Endothelial cell of umbilical vein (primary cell): ENCODE measurements at regions not wholly inside any gene's neighbourhood (a gene's known extent, or its start where the extent isn't known, plus 50 kb on each side); places are given as distances from the start of the nearest gene placed in this dataset.

ENCODE experiments used
- BruUV-seq: library from RNA; stranded (reverse); fragments of 400-500 nt; replicated peaks from 2 replicates; lab custom pipeline; 2021; lab: Mats Ljungman, UMichigan
- CTCF ChIA-PET: fragments of 300-600, 350-600 bp; sonication (Branson Sonifier 250); formaldehyde crosslinking; loops from one replicate; lab custom pipeline; 2021; ENCODE audit warnings: antibody characterized with exemption, inconsistent platforms; lab: Charles Lee
- POLR2A ChIA-PET: fragments of 300-600, 350-600 bp; sonication (Branson Sonifier 250); formaldehyde crosslinking; loops from one replicate; lab custom pipeline; 2021; ENCODE audit warnings: antibody characterized with exemption, inconsistent platforms; lab: Charles Lee
- DNase-seq: peaks from one replicate; pipeline ENCODE4 v3.0.0-alpha.2; 2011; ENCODE audit warnings: low read depth, low spot score
- FAIRE-seq: peaks from 2 replicates; lab custom pipeline; 2011; peaks lifted over from hg19 to GRCh38; lab: Jason Lieb, UNC
- H2AFZ ChIP-seq: 2 replicates; pipeline ENCODE4 v1.6.0; 2012; ENCODE audit warnings: low read depth, low read length, control low read depth, inconsistent platforms
- H3K27ac ChIP-seq: 2 replicates; pipeline ENCODE4 v1.5.1; 2011; ENCODE audit warnings: low read depth, mild to moderate bottlenecking, control low read depth, low read length, moderate library complexity; ENCODE audit not compliant: insufficient read depth
- H3K27me3 ChIP-seq, 2 experiments: 2 replicates each; pipeline versions ENCODE4 v1.6.0 to v1.6.1; 2011; ENCODE audit warnings: low read length in 2 of 2, mixed read lengths in 1 of 2; ENCODE audit not compliant: control insufficient read depth in 2 of 2, insufficient read depth in 2 of 2
- H3K36me3 ChIP-seq, 2 experiments: 2 replicates in 1 of 2; 3 replicates in 1 of 2; pipeline ENCODE4 v1.5.1; 2011; ENCODE audit warnings: low read length in 2 of 2, mild to moderate bottlenecking in 1 of 2, moderate library complexity in 1 of 2; ENCODE audit not compliant: control insufficient read depth in 2 of 2, insufficient read depth in 2 of 2; ENCODE audit errors: extremely low read depth in 1 of 2
- H3K4me1 ChIP-seq: 3 replicates; pipeline ENCODE4 v1.5.1; 2011; ENCODE audit warnings: mild to moderate bottlenecking, low read length; ENCODE audit not compliant: control insufficient read depth, insufficient read depth; ENCODE audit errors: extremely low read depth
- H3K4me2 ChIP-seq: 2 replicates; pipeline ENCODE4 v1.6.1; 2011; ENCODE audit warnings: low read length, control low read depth, mixed read lengths; ENCODE audit not compliant: insufficient read depth
- H3K4me3 ChIP-seq, 3 experiments: fragments of 200-600 bp in 1 of 3; sonication (generic), shearing (Covaris generic) in 1 of 3; replicated peaks in 1 of 3; 2 replicates each; pipeline ENCODE4 v1.5.1; 2011 to 2016; ENCODE audit warnings: control low read depth in 3 of 3, low read length in 3 of 3, mild to moderate bottlenecking in 2 of 3, inconsistent platforms in 1 of 3, low read depth in 1 of 3, moderate library complexity in 1 of 3; ENCODE audit not compliant: insufficient read depth in 1 of 3
- H3K79me2 ChIP-seq: 2 replicates; pipeline ENCODE4 v1.6.0; 2012; ENCODE audit warnings: low read length, inconsistent platforms; ENCODE audit not compliant: control insufficient read depth, insufficient read depth
- H3K9ac ChIP-seq: replicated peaks from 2 replicates; pipeline ENCODE3; 2011; ENCODE audit warnings: low read length, control low read depth; ENCODE audit not compliant: insufficient read depth; ENCODE audit errors: extremely low read depth
- H3K9me1 ChIP-seq: replicated peaks from 3 replicates; pipeline ENCODE4 v1.6.0; 2011; ENCODE audit warnings: mild to moderate bottlenecking, low read length; ENCODE audit not compliant: control insufficient read depth, insufficient read depth; ENCODE audit errors: extremely low read depth
- H3K9me3 ChIP-seq: replicated peaks from 2 replicates; pipeline ENCODE4 v1.5.1; 2012; ENCODE audit warnings: low read length, inconsistent platforms; ENCODE audit not compliant: control insufficient read depth, insufficient read depth
- H4K20me1 ChIP-seq: replicated peaks from 2 replicates; pipeline ENCODE3; 2011; ENCODE audit warnings: mild to moderate bottlenecking, low read length; ENCODE audit not compliant: control insufficient read depth, insufficient read depth; ENCODE audit errors: extremely low read depth
- EZH2 ChIP-seq: IDR thresholded peaks from 2 replicates; pipeline ENCODE4 v1.6.1; 2012; ENCODE audit warnings: borderline replicate concordance, low read depth, mild to moderate bottlenecking, moderate library complexity, low read length, inconsistent platforms; ENCODE audit not compliant: severe bottlenecking
- FOS ChIP-seq: IDR thresholded peaks from 2 replicates; pipeline ENCODE4 v1.6.1; 2011; ENCODE audit warnings: mild to moderate bottlenecking, low read length, moderate library complexity, borderline replicate concordance; ENCODE audit not compliant: insufficient read depth
- GATA2 ChIP-seq: IDR thresholded peaks from 2 replicates; pipeline ENCODE4 v1.7.0; 2011; ENCODE audit warnings: low read depth, mild to moderate bottlenecking, moderate library complexity, mixed read lengths, low read length; ENCODE audit not compliant: insufficient read length, insufficient read depth
- JUN ChIP-seq: IDR thresholded peaks from 2 replicates; pipeline ENCODE4 v1.6.1; 2011; ENCODE audit warnings: borderline replicate concordance, low read depth; ENCODE audit not compliant: insufficient read length, insufficient read depth
- MYC ChIP-seq: IDR thresholded peaks from one replicate; pipeline ENCODE4 v1.6.1; 2011; ENCODE audit warnings: mild to moderate bottlenecking, low read depth, low read length
- POLR2A ChIP-seq: IDR thresholded peaks from 2 replicates; pipeline ENCODE4 v1.6.1; 2012; ENCODE audit warnings: low read depth, mild to moderate bottlenecking, control low read depth, low read length
- POLR2AphosphoS5 ChIP-seq: IDR thresholded peaks from 2 replicates; pipeline ENCODE4 v1.6.1; 2012; ENCODE audit warnings: low read depth, mild to moderate bottlenecking, control low read depth, low read length, moderate library complexity; ENCODE audit not compliant: insufficient read depth
- dilution Hi-C: fragments of 300-500 bp; cut with MboI; formaldehyde crosslinking; loops from one replicate; pipeline ENCODE4 v1.15.0; 2019; ENCODE audit warnings: low sequenced_read_pairs; ENCODE audit not compliant: extremely low pct_ligation_motif_present
- intact Hi-C: fragments of 100-400 bp; cut with micrococcal nuclease; formaldehyde crosslinking; loops from one replicate; pipeline ENCODE4 v1.10.0; 2022
- TF ChIP-seq, protein P1 (sequence below), 2 donors: IDR thresholded peaks; 1 replicate in 1 of 2; 2 replicates in 1 of 2; pipeline ENCODE4 v1.5.1; 2011; ENCODE audit warnings: low read length in 2 of 2, mild to moderate bottlenecking in 2 of 2, moderate library complexity in 2 of 2, control low read depth in 1 of 2, inconsistent platforms in 1 of 2, low read depth in 1 of 2; ENCODE audit not compliant: insufficient read depth in 1 of 2; ENCODE audit errors: extremely low read depth in 1 of 2
- TF ChIP-seq, protein P2 (sequence below): IDR thresholded peaks from 2 replicates; pipeline ENCODE4 v1.6.1; 2011; ENCODE audit not compliant: insufficient read depth, insufficient read length

DNA sequence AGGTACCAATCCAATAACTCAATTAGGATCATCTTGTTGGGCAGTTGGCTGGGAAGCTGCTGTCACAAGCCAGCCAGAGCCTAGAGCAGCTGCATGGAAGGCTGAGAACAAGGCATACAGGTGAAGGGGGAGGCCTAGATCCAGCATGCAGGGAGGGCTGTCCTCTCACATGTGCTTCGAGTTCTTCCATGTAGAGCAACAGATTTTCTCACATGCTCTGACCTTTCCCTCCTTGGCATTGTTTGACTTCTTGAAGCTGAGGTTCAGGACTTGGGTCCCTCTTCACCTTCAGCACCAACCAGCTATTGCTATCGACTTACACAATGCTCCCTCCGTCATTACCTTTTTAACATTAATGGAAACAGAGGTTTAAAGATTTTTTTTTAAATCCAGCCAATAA, 257.7 kb downstream of the ATG4C start:
- H4K20me1 ChIP-seq = no peaks in the 10 kb centered on the region
- H3K4me3 ChIP-seq = no peak overlapping the region
- H3K4me1 ChIP-seq = no peaks in the 10 kb centered on the region
- BruUV-seq = no TSS peak
- no peak overlapping the region for H3K27ac ChIP-seq
- DNase-seq (no peak), FAIRE-seq (no peak)
- no peaks in the 10 kb centered on the region for H3K9me3 ChIP-seq
- H3K9me1 ChIP-seq = no peaks in the 10 kb centered on the region
- POLR2A ChIA-PET = no interaction called here
- H3K36me3 ChIP-seq = no peaks in the 10 kb centered on the region
- no peak overlapping the region for H3K4me2 ChIP-seq
- no peak overlapping the region for H3K9ac ChIP-seq
- CTCF ChIA-PET = interaction anchor here (1.5 to 1.9 kb wide), 2 partner anchors 8 to 12 kb away, joined by 3 to 5 read pairs; no protein-coding TSS in a partner anchor
- no peaks in the 10 kb centered on the region for H3K79me2 ChIP-seq
- dilution Hi-C loops (no loop called here), intact Hi-C loops (no loop called here)
- no peaks in the 10 kb centered on the region for H3K27me3 ChIP-seq
- TF ChIP-seq MYC (no peak), EZH2 (no peak), POLR2AphosphoS5 (no peak)
- TF ChIP-seq, protein P1, sequence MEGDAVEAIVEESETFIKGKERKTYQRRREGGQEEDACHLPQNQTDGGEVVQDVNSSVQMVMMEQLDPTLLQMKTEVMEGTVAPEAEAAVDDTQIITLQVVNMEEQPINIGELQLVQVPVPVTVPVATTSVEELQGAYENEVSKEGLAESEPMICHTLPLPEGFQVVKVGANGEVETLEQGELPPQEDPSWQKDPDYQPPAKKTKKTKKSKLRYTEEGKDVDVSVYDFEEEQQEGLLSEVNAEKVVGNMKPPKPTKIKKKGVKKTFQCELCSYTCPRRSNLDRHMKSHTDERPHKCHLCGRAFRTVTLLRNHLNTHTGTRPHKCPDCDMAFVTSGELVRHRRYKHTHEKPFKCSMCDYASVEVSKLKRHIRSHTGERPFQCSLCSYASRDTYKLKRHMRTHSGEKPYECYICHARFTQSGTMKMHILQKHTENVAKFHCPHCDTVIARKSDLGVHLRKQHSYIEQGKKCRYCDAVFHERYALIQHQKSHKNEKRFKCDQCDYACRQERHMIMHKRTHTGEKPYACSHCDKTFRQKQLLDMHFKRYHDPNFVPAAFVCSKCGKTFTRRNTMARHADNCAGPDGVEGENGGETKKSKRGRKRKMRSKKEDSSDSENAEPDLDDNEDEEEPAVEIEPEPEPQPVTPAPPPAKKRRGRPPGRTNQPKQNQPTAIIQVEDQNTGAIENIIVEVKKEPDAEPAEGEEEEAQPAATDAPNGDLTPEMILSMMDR (IDR thresholded peaks at IDR 0.05; ENCODE audit: extremely low read depth in 1 of 2, insufficient read depth in 1 of 2, low read depth in 1 of 2, low read length in 2 of 2) = no peak
- H2AFZ ChIP-seq = no peak overlapping the region

DNA sequence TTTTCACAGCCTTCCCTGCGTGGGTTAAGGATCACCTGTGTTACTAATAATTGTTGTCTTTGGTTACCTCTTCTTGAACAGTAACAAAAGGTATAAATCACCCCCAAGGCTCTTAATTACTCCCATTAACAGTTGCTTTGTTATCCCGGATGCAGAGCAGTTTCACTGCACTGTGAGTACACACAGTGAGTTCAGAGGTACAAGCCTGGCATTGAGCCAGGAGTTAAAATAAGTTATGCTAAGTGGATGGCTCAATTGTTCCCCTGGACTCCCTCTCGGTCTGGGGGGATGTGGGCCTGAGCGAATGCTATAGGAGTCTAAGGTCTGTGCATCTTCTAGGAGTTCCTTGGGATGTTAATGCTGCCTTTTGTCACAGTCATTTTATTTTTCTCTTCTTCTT, 258.3 kb downstream of the ATG4C start:
- Histone ChIP-seq H4K20me1 (no peaks in the 10 kb centered on the region), H3K4me3 (no peak overlapping the region), H3K79me2 (no peaks in the 10 kb centered on the region), H3K36me3 (no peaks in the 10 kb centered on the region), H3K9ac (no peak overlapping the region), H3K4me1 (no peaks in the 10 kb centered on the region), H3K27me3 (no peaks in the 10 kb centered on the region), H3K4me2 (no peak overlapping the region), H2AFZ (no peak overlapping the region), H3K9me3 (no peaks in the 10 kb centered on the region), H3K27ac (no peak overlapping the region), H3K9me1 (no peaks in the 10 kb centered on the region)
- intact Hi-C loops (no loop called here), dilution Hi-C loops (no loop called here)
- TF ChIP-seq MYC = no peak
- no peak for TF ChIP-seq POLR2AphosphoS5
- TF ChIP-seq, protein P2, sequence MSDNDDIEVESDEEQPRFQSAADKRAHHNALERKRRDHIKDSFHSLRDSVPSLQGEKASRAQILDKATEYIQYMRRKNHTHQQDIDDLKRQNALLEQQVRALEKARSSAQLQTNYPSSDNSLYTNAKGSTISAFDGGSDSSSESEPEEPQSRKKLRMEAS = no peak
- TF ChIP-seq FOS = no peak
- TF ChIP-seq, protein P1 (IDR thresholded peaks at IDR 0.05; ENCODE audit: extremely low read depth in 1 of 2, insufficient read depth in 1 of 2, low read depth in 1 of 2, low read length in 2 of 2) = no peak
- TF ChIP-seq GATA2 = no peak
- TF ChIP-seq JUN = no peak
- TF ChIP-seq EZH2 = no peak
- TF ChIP-seq POLR2A = no peak
- FAIRE-seq (no peak), DNase-seq (no peak)
- POLR2A ChIA-PET = no interaction called here
- CTCF ChIA-PET = interaction anchor here (1.5 to 1.9 kb wide), 2 partner anchors 9 to 13 kb away, joined by 3 to 5 read pairs; no protein-coding TSS in a partner anchor
- BruUV-seq = no TSS peak
